OCI-LY7 (cell line): ENCODE measurements at regions not wholly inside any gene's neighbourhood (a gene's known extent, or its start where the extent isn't known, plus 50 kb on each side); places are given as distances from the start of the nearest gene placed in this dataset.

Experiments
- EZH2phosphoT487 ChIP-seq: fragments of 200-600 bp; sonication (generic); IDR thresholded peaks from 2 replicates; pipeline ENCODE4 v1.6.1; 2018; ENCODE audit warnings: low read depth, borderline replicate concordance, mild to moderate bottlenecking, mixed run types, antibody characterized with exemption, low read length, moderate library complexity, mixed read lengths
- TF ChIP-seq, protein P1 (sequence below): fragments of 200-600 bp; sonication (generic); conservative IDR thresholded peaks from 2 replicates; pipeline ENCODE4 v1.5.1; 2014; ENCODE audit warnings: mild to moderate bottlenecking, antibody characterized with exemption, low read length, moderate library complexity, mixed read lengths

DNA sequence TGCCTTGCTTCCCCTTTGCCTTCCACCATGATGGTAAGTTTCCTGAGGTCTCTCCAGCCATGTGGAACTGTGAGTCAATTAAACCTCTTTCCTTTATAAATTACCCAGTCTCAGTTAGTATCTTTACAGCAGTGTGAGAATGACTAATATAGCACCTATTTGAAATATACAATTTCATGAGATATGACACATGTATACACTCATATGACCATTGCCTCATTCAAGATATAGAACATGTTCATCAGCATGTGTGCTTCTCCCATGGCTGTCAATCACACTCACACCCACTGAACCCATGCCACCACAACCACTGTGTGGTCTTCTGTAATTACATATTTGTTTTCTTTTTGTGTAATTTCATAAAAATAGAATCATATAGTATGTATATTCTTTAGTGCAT is 599.5 kb upstream of the EPHA6 start:
- TF ChIP-seq, protein P1, sequence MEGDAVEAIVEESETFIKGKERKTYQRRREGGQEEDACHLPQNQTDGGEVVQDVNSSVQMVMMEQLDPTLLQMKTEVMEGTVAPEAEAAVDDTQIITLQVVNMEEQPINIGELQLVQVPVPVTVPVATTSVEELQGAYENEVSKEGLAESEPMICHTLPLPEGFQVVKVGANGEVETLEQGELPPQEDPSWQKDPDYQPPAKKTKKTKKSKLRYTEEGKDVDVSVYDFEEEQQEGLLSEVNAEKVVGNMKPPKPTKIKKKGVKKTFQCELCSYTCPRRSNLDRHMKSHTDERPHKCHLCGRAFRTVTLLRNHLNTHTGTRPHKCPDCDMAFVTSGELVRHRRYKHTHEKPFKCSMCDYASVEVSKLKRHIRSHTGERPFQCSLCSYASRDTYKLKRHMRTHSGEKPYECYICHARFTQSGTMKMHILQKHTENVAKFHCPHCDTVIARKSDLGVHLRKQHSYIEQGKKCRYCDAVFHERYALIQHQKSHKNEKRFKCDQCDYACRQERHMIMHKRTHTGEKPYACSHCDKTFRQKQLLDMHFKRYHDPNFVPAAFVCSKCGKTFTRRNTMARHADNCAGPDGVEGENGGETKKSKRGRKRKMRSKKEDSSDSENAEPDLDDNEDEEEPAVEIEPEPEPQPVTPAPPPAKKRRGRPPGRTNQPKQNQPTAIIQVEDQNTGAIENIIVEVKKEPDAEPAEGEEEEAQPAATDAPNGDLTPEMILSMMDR: no peak
- no peak for TF ChIP-seq EZH2phosphoT487
